Erythroblast (primary cell): ENCODE measurements at regions not wholly inside any gene's neighbourhood (a gene's known extent, or its start where the extent isn't known, plus 50 kb on each side); places are given as distances from the start of the nearest gene placed in this dataset.

Source experiments
- GATA1 ChIP-seq: IDR thresholded peaks from 2 replicates; pipeline ENCODE4 v1.6.1; 2011; ENCODE audit warnings: low read depth, mild to moderate bottlenecking, control low read depth, low read length, moderate library complexity
- POLR2A ChIP-seq: IDR thresholded peaks from 2 replicates; pipeline ENCODE4 v1.6.1; 2011; ENCODE audit warnings: mild to moderate bottlenecking, low read length

DNA sequence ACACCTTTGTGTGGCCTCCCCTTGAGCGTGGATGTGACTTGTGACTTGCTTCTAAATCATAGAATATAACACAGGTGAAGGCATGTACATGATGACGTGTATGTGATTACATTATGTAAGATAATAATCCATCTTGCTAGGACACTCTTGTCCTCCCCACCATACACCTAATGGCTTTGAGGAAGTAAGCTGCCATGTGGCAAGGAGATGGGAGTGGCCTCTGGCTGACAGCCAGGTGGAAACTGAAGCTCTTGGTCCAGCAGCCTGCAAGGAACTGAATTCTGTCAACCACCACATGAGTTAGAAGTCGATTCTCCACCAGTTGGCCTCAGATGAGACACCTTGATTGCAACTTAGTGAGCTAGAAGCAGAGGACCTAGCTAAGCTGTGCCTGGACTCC is 67.4 kb upstream of the ELN start:
- TF ChIP-seq POLR2A = no peak
- TF ChIP-seq GATA1 = no peak
